IPS DF 6.9 (cell line): ENCODE measurements at regions not wholly inside any gene's neighbourhood (a gene's known extent, or its start where the extent isn't known, plus 50 kb on each side); places are given as distances from the start of the nearest gene placed in this dataset.

ENCODE experiments used
- DNase-seq: peaks from one replicate; pipeline ENCODE4 v3.0.0-alpha.2; 2013; ENCODE audit warnings: low read depth, low spot score
- H3K27ac ChIP-seq: one replicate; pipeline ENCODE4 v1.5.1; 2013; ENCODE audit warnings: low read length, control low read depth
- H3K27me3 ChIP-seq: 2 replicates; pipeline ENCODE4 v1.6.1; 2013; ENCODE audit warnings: mild to moderate bottlenecking, low read length; ENCODE audit not compliant: control insufficient read depth, insufficient read depth
- H3K36me3 ChIP-seq: 2 replicates; pipeline ENCODE4 v1.6.1; 2013; ENCODE audit warnings: low read length; ENCODE audit not compliant: control insufficient read depth, insufficient read depth
- H3K4me1 ChIP-seq: 2 replicates; pipeline ENCODE4 v1.6.1; 2013; ENCODE audit warnings: low read length; ENCODE audit not compliant: control insufficient read depth, insufficient read depth
- H3K4me3 ChIP-seq: 2 replicates; pipeline ENCODE4 v1.5.1; 2013; ENCODE audit warnings: mild to moderate bottlenecking, low read length
- H3K9me3 ChIP-seq: 2 replicates; pipeline ENCODE4 v1.6.1; 2013; ENCODE audit warnings: low read length, inconsistent platforms; ENCODE audit not compliant: control insufficient read depth, insufficient read depth
- WGBS: extraction: QIAGEN DNeasy Blood & Tissue Kit; methylation state at CpG from one replicate; pipeline ENCODE4 v1.1.7; 2013; ENCODE audit warnings: mixed read lengths, missing lambda C conversion rate; ENCODE audit not compliant: insufficient read length, insufficient coverage; 5-methylcytosine and 5-hydroxymethylcytosine counted together

DNA sequence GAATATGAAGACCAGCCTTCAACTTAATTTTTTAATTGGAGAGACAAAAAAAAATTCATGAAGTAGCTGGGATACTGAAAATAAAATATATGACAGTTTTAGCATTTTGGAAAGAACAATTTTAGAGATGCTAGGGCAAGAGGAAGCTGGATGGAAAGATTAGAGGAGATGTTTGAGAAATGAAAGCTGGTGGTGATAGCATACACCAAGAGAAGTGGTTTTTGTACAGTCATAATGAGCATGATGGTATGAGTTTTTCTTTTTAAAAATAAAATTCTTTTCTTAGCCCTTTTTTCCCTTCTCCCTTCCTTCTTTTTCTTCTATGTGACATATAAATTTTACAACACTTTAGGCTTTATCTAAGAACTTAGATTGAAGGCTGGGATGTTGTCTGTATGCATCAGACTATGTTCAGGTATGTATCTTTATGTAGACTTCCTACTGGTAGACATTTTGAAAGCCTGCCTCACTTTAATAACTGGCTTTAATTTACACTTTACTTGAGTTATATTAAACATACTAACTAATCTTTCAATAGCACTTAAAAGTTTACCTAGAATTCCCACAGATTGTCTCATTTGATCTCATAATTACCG, 522.5 kb downstream of the TLE4 start:
- no peaks in the 10 kb centered on the region for H3K4me1 ChIP-seq
- no peaks in the 10 kb centered on the region for H3K36me3 ChIP-seq
- DNase-seq = no peak
- WGBS = no CpG with 5 or more reads among the region's 1 CpG
- H3K4me3 ChIP-seq = no peak overlapping the region
- H3K27me3 ChIP-seq = no peaks in the 10 kb centered on the region
- no peaks in the 10 kb centered on the region for H3K9me3 ChIP-seq
- no peak overlapping the region for H3K27ac ChIP-seq

DNA sequence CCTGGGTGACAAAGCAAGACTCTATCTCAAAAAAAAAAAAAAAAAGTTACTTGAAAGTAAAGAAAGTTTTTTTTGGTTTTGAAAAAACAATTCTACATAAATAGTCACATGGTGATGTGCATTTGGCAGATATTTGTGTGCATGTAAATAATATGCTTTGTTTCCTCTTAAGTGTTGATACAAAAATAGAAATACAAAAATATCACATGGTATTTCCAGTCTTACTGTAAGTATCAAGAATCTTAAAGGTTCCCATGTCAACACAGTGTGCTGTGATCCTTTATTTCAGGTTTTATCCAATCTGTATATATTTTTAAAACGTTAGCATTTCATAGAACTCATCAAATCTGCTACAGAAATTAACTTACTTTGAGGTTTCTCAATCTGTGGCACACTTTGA, 521.9 kb downstream of the TLE4 start:
- Histone ChIP-seq H3K27me3 (no peaks in the 10 kb centered on the region), H3K27ac (no peak overlapping the region), H3K4me1 (no peaks in the 10 kb centered on the region), H3K4me3 (no peak overlapping the region), H3K9me3 (no peaks in the 10 kb centered on the region), H3K36me3 (no peaks in the 10 kb centered on the region)
- DNase-seq = no peak
- no CpG with 5 or more reads among the region's 1 CpG for WGBS

DNA sequence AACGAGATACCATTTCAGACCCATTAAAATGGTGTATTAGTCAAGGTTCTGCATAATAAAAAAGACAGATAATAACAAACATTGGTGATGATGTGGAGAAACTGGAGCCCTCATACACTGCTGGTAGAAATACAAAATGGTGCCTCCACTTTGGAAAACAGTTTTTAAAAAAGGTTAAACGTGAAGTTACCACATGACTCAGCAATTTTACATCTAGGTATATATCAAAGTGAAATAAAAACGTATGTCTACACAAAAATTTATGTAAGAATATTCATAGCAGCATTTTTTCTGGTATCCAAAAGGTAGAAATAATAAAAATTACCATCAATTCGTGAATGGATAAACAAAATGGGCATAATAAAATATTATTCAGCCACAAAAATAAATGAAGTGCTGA, 519.8 kb downstream of the TLE4 start:
- no peaks in the 10 kb centered on the region for H3K4me1 ChIP-seq
- H3K27me3 ChIP-seq = no peaks in the 10 kb centered on the region
- WGBS = no CpG with 5 or more reads among the region's 4 CpGs
- H3K9me3 ChIP-seq = no peaks in the 10 kb centered on the region; the same call in 1 of the 2 replicates
- H3K27ac ChIP-seq = no peak overlapping the region
- no peaks in the 10 kb centered on the region for H3K36me3 ChIP-seq
- no peak for DNase-seq
- H3K4me3 ChIP-seq = no peak overlapping the region

DNA sequence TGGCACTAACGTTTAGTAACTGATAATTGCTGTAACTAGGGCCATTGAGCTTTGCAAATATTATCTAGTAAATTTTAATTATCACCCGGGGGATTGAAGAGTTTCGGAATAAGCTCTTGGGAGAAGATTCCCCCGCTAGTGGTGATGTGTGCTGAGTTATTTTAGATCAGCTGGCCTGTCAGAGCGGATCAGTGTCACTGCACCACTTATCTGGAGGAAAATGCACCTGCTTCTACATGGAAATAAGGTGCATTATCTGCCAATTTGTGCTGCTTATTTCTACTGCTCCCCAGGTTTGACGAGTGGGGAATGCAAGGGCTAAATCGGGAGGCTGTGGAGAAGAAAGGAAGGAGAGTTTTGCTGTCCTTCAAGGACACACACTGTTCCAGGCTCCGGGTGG, 518.6 kb downstream of the TLE4 start:
- DNase-seq = no peak
- H3K4me1 ChIP-seq = no peaks in the 10 kb centered on the region
- H3K4me3 ChIP-seq = no peak overlapping the region
- no peaks in the 10 kb centered on the region; the same call in 1 of the 2 replicates for H3K9me3 ChIP-seq
- H3K27ac ChIP-seq = no peak overlapping the region
- H3K36me3 ChIP-seq = no peaks in the 10 kb centered on the region
- no CpG with 5 or more reads among the region's 8 CpGs for WGBS
- no peaks in the 10 kb centered on the region for H3K27me3 ChIP-seq

DNA sequence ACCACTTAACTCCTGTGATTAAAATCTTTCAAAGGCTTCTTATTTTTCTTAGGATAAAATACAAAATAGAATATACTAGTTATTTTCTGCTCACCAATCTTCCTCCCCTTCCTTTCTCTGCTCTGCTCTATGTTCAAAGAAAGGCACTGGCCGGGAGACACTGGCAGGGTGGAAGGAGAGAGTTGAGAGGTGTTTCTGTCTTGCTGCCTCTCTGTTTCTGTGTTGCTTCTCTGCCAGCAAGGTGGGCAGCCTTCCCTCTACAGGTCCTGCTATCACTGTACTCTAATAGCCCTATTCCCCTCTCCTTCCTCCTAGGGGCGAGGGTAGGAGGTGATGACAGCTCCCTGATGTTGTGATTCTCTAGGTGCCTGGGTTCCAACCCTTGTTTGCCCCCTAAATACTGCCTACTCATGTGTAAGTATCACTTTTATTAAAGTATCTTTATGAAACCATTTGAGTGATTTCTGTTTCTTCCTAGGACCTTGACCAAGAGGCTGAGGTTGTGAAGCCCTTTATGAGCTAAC, 515.1 kb downstream of the TLE4 start:
- no peaks in the 10 kb centered on the region for H3K4me1 ChIP-seq
- no peaks in the 10 kb centered on the region for H3K27me3 ChIP-seq
- no peak for DNase-seq
- H3K4me3 ChIP-seq = no peak overlapping the region
- no CpG with 5 or more reads among the region's 2 CpGs for WGBS
- no peaks in the 10 kb centered on the region for H3K36me3 ChIP-seq
- no peaks in the 10 kb centered on the region; the same call in 1 of the 2 replicates for H3K9me3 ChIP-seq
- no peak overlapping the region for H3K27ac ChIP-seq

DNA sequence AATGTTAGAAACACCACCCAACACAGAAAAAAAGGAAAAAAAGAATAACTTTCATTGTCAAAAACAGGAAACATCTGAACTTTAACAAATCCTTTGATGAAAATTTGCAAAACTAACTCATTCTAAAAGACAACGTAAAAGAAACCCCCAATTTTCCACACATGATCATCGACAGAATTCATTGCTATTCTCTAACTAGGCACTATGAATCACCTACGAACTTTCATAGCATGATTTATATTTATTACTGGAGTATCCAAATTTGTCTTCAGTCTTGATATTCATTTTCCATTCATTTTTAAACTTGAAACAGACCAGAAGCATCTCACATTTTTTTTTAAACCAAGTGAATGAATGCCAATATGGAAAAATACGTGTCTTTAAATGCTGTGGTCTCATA, 514.6 kb downstream of the TLE4 start:
- Histone ChIP-seq H3K4me3 (no peak overlapping the region), H3K27ac (no peak overlapping the region), H3K9me3 (no peaks in the 10 kb centered on the region; the same call in 1 of the 2 replicates), H3K4me1 (no peaks in the 10 kb centered on the region), H3K27me3 (no peaks in the 10 kb centered on the region), H3K36me3 (no peaks in the 10 kb centered on the region)
- DNase-seq = no peak
- WGBS = no CpG with 5 or more reads among the region's 4 CpGs

DNA sequence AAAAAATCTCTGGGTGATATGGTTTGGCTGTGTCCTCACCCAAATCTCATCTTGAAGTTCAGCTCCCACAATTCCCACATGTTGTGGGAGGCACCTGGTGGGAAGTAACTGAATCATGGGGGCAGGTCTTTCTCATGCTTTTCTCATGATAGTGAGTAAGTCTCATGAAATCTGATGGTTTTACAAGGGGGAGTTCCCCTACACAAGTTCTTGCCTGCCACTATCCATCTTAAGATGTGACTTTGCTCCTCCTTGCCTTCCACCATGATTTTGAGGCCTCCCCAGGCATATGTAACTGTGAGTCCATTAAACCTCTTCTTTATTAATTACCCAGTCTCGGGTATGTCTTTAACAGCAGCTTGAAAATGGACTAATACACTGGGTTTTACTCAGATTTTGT, 513.9 kb downstream of the TLE4 start:
- no peaks in the 10 kb centered on the region; the same call in 1 of the 2 replicates for H3K9me3 ChIP-seq
- DNase-seq = no peak
- no CpG with 5 or more reads among the region's 1 CpG for WGBS
- H3K27me3 ChIP-seq = no peaks in the 10 kb centered on the region
- no peaks in the 10 kb centered on the region for H3K4me1 ChIP-seq
- H3K27ac ChIP-seq = no peak overlapping the region
- no peak overlapping the region for H3K4me3 ChIP-seq
- no peaks in the 10 kb centered on the region for H3K36me3 ChIP-seq

DNA sequence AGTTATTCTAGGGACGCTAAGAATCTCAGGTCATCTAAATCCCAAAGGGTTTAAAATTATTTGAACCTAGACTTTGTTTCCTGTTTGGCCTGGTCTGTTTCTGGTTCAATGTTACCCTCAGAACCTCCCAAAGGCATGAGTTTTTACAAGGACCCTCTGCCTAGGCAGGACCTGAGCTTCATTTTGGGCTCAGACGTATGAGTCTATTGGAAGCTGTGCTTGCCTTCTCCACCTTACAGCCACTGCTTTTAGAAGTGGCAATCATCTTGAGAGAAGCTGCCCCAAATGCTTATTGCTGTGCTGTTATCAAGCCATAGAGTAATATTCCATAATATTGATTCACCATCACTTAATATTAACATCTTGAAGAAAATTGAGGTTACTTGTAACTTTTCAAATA, 510.4 kb downstream of the TLE4 start:
- no peak overlapping the region for H3K27ac ChIP-seq
- DNase-seq = no peak
- H3K36me3 ChIP-seq = no peaks in the 10 kb centered on the region
- WGBS = no CpG with 5 or more reads among the region's 2 CpGs
- H3K4me1 ChIP-seq = no peaks in the 10 kb centered on the region
- no peak overlapping the region for H3K4me3 ChIP-seq
- H3K9me3 ChIP-seq = no peaks in the 10 kb centered on the region
- no peaks in the 10 kb centered on the region for H3K27me3 ChIP-seq

DNA sequence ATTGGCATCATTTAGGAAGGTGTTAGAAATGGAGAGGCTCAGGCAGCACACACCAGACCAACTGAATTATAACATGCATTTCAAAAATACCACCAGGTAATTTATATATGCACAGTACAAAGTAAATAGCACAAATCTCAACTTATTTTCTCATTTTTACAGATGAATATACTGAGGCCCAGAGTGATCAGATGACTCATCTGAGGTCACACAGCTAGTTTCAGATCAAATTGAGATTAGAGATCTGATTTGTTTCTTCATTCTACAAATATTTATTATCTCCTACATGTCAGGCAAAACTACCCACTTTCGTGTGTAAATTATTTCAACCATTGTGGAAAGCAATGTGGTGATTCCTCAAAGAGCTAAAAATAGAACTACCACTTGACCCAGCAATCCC, 507.1 kb downstream of the TLE4 start:
- no peaks in the 10 kb centered on the region for H3K4me1 ChIP-seq
- WGBS = no CpG with 5 or more reads among the region's 1 CpG
- H3K27ac ChIP-seq = no peak overlapping the region
- no peaks in the 10 kb centered on the region for H3K36me3 ChIP-seq
- no peaks in the 10 kb centered on the region for H3K9me3 ChIP-seq
- H3K27me3 ChIP-seq = no peaks in the 10 kb centered on the region
- DNase-seq = no peak
- no peak overlapping the region for H3K4me3 ChIP-seq

DNA sequence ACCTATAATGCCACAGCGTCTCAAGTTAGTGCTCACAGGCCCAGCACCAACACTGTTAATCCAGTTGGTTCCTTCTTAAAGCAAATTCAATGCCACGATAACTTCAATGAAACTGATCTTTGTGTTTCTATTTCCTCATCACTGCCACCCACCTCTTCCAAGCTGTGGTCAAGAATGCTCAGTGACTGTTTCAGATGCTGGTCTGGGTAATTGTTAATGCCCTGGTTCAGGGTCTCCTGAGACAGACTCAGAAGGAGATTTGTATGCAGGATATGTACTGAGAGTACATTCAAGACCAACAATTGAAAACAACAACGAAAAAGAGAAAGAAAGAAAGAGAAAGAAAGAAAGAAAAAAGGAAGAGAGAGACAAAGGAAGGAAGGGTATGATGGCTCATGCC, 505.3 kb downstream of the TLE4 start:
- no peak for DNase-seq
- no CpG with 5 or more reads among the region's 3 CpGs for whole genome bisulfite sequencing
- no peak overlapping the region for H3K27ac ChIP-seq

DNA sequence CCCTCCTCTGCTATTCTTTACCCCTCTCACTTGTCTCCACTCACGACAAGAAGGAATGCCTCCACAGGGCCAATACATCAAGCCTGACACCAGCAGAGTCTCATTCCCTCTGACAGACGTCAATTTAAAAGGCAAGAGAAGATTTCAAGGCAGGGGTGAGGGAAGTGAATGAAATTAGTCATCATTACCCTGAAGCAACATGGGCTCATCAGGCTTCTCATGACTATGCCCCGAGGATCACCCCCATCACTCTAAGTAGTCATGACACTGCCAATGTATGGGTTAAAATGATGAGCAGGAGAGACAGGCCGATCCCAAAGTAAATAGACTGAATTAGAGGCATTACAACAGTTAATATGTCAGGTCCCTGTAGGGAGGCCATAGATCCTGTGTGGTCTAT, 504.4 kb downstream of the TLE4 start:
- Histone ChIP-seq H3K4me3 (no peak overlapping the region), H3K36me3 (no peaks in the 10 kb centered on the region), H3K27me3 (no peaks in the 10 kb centered on the region), H3K9me3 (no peaks in the 10 kb centered on the region), H3K27ac (no peak overlapping the region), H3K4me1 (no peaks in the 10 kb centered on the region)
- DNase-seq = no peak
- WGBS = no CpG with 5 or more reads among the region's 4 CpGs

More for the DNA sequence above, 505.3 kb downstream of the TLE4 start:
- Histone ChIP-seq H3K27me3 (no peaks in the 10 kb centered on the region), H3K36me3 (no peaks in the 10 kb centered on the region), H3K4me3 (no peak overlapping the region), H3K9me3 (no peaks in the 10 kb centered on the region), H3K4me1 (no peaks in the 10 kb centered on the region)
